PC-3 (cell line): ENCODE measurements at regions not wholly inside any gene's neighbourhood (a gene's known extent, or its start where the extent isn't known, plus 50 kb on each side); places are given as distances from the start of the nearest gene placed in this dataset.

Source experiments
- ATAC-seq: fragments of 200-7000 bp; cut with Tn5 transposase; 2 replicates; pipeline ENCODE4 v1.9.1; 2020; ENCODE audit warnings: mild to moderate bottlenecking, moderate library complexity
- BruUV-seq: library from RNA; stranded (reverse); fragments of 400-500 nt; replicated peaks from 2 replicates; lab custom pipeline; 2021; lab: Mats Ljungman, UMichigan
- CTCF ChIA-PET: fragments of 300-600 bp; sonication (Branson Sonifier 250); formaldehyde crosslinking; loops from one replicate; lab custom pipeline; 2022; ENCODE audit warnings: antibody characterized with exemption; lab: Charles Lee
- POLR2A ChIA-PET: fragments of 300-600 bp; sonication (Branson Sonifier 250); formaldehyde crosslinking; loops from one replicate; lab custom pipeline; 2022; ENCODE audit warnings: antibody characterized with exemption; ENCODE audit not compliant: unreplicated experiment; lab: Charles Lee
- DNase-seq: peaks from one replicate; pipeline ENCODE4 v3.0.0-alpha.2; 2015
- H2AFZ ChIP-seq: fragments of 300-600 bp; sonication (generic); 2 replicates; pipeline ENCODE4 v1.6.0; 2016; ENCODE audit warnings: antibody characterized with exemption, low read length
- H3F3A ChIP-seq: fragments of 300-600 bp; sonication (generic); one replicate; pipeline ENCODE4 v1.6.0; 2017; ENCODE audit warnings: antibody characterized with exemption, low read length, control low read depth, mild to moderate bottlenecking; ENCODE audit not compliant: unreplicated experiment
- H3K27ac ChIP-seq: fragments of 300-600 bp; sonication (generic); 2 replicates; pipeline ENCODE4 v1.5.1; 2016; ENCODE audit warnings: mild to moderate bottlenecking, low read length
- H3K27me3 ChIP-seq: fragments of 300-600 bp; sonication (generic); 2 replicates; pipeline ENCODE4 v1.6.1; 2016; ENCODE audit warnings: low read length, mixed read lengths
- H3K36me3 ChIP-seq: fragments of 300-600 bp; sonication (generic); 2 replicates; pipeline ENCODE4 v1.6.1; 2016; ENCODE audit warnings: low read depth, mixed run types, low read length, mixed read lengths
- H3K4me1 ChIP-seq: fragments of 300-600 bp; sonication (generic); 2 replicates; pipeline ENCODE4 v1.5.1; 2016; ENCODE audit warnings: low read length; ENCODE audit not compliant: insufficient read depth
- H3K4me2 ChIP-seq: fragments of 300-600 bp; sonication (generic); 2 replicates; pipeline ENCODE4 v1.6.0; 2016; ENCODE audit warnings: low read length
- H3K4me3 ChIP-seq: fragments of 300-600 bp; sonication (generic); 2 replicates; pipeline ENCODE4 v1.5.1; 2016; ENCODE audit warnings: mild to moderate bottlenecking, low read length, mixed read lengths
- H3K79me2 ChIP-seq: fragments of 300-600 bp; sonication (generic); 2 replicates; pipeline ENCODE4 v1.6.1; 2017; ENCODE audit warnings: low read length, mixed read lengths
- H3K9ac ChIP-seq: fragments of 300-600 bp; sonication (generic); 2 replicates; pipeline ENCODE4 v1.6.0; 2016; ENCODE audit warnings: mild to moderate bottlenecking, low read length
- H3K9me2 ChIP-seq: fragments of 300-600 bp; sonication (generic); replicated peaks from 2 replicates; pipeline ENCODE4 v1.6.1; 2016; ENCODE audit warnings: mixed run types, low read length, mixed read lengths
- H3K9me3 ChIP-seq: fragments of 300-600 bp; sonication (generic); 2 replicates; pipeline ENCODE4 v1.6.1; 2016; ENCODE audit warnings: low read length, mixed read lengths
- H4K20me1 ChIP-seq: fragments of 300-600 bp; sonication (generic); 2 replicates; pipeline ENCODE4 v1.6.1; 2016; ENCODE audit warnings: low read length, mixed read lengths
- EZH2 ChIP-seq: fragments of 300-600 bp; sonication (generic); IDR thresholded peaks from one replicate; pipeline ENCODE4 v1.6.1; 2017; ENCODE audit warnings: antibody characterized with exemption, mild to moderate bottlenecking, low read length; ENCODE audit not compliant: unreplicated experiment
- EZH2phosphoT487 ChIP-seq: fragments of 300-600 bp; sonication (generic); IDR thresholded peaks from 2 replicates; pipeline ENCODE4 v1.6.1; 2018; ENCODE audit warnings: mild to moderate bottlenecking, antibody characterized with exemption, low read length, borderline replicate concordance
- intact Hi-C: fragments of 100-400 bp; cut with micrococcal nuclease; formaldehyde crosslinking; loops from 2 replicates; pipeline ENCODE4 v1.9.0; 2023
- TF ChIP-seq, protein P1 (sequence below): fragments of 300-600 bp; sonication (generic); conservative IDR thresholded peaks from 2 replicates; pipeline ENCODE4 v1.5.1; 2017; ENCODE audit warnings: antibody characterized with exemption, low read depth, mild to moderate bottlenecking, low read length

DNA sequence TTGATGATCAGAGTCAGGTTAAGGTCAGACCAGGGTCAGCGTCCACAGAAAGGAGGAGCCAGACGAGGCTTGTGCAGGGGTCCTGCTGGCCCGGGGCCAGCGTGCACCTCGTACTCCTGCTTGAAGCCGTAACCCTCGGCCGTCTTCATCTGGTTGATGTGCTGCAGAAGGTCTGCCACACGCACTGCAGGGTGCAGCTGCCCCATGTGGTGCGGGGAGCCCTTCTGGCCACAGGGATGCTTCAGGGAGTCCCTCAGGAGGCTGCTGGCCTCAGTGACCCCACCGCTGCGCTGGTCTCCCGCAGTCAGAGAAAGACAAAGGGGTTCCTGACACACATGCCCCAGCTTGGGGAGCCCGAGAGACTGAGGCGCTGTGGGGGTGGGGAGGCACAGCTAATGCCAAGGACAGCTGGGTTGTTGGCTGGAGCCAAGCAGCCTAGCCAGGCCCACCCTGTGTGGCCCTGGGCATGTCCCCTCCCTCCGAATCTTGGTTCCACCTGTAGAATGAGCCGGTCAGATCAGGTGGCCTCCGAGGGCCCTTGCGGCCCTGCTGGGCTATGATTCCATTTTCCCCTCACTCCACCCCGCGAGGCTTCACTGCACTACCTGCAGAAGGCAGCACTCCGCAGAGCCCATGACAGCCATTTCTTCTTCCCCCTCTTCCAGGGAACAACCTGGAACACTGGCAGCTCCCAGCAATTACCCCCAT lies 251.9 kb downstream of the PTPRU start:
- TF ChIP-seq, protein P1, sequence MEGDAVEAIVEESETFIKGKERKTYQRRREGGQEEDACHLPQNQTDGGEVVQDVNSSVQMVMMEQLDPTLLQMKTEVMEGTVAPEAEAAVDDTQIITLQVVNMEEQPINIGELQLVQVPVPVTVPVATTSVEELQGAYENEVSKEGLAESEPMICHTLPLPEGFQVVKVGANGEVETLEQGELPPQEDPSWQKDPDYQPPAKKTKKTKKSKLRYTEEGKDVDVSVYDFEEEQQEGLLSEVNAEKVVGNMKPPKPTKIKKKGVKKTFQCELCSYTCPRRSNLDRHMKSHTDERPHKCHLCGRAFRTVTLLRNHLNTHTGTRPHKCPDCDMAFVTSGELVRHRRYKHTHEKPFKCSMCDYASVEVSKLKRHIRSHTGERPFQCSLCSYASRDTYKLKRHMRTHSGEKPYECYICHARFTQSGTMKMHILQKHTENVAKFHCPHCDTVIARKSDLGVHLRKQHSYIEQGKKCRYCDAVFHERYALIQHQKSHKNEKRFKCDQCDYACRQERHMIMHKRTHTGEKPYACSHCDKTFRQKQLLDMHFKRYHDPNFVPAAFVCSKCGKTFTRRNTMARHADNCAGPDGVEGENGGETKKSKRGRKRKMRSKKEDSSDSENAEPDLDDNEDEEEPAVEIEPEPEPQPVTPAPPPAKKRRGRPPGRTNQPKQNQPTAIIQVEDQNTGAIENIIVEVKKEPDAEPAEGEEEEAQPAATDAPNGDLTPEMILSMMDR = no peak
- TF ChIP-seq EZH2 = no peak
- no peak for TF ChIP-seq EZH2phosphoT487
- intact Hi-C loops = no loop called here
- H3K9me3 ChIP-seq = no peaks in the 10 kb centered on the region
- no peak overlapping the region for H3K9ac ChIP-seq
- H3F3A ChIP-seq = no peaks in the 10 kb centered on the region
- H2AFZ ChIP-seq = no peak overlapping the region
- ChIA-PET CTCF (no interaction called here), POLR2A (interaction anchor here (0.6 kb wide), 1 partner anchor 224 kb away, joined by 5 read pairs; no protein-coding TSS in a partner anchor)
- ATAC-seq (no peak), DNase-seq (no peak)
- H3K27ac ChIP-seq = no peak overlapping the region
- BruUV-seq = no TSS peak
- no peaks in the 10 kb centered on the region for H3K79me2 ChIP-seq
- H4K20me1 ChIP-seq = no peaks in the 10 kb centered on the region
- peaks cover 4% of the 10 kb centered on the region; the same call in 1 of the 2 replicates for H3K27me3 ChIP-seq
- no peaks in the 10 kb centered on the region for H3K4me1 ChIP-seq
- no peak overlapping the region for H3K4me3 ChIP-seq
- no peak overlapping the region for H3K4me2 ChIP-seq
- H3K36me3 ChIP-seq = no peaks in the 10 kb centered on the region
- no peaks in the 10 kb centered on the region for H3K9me2 ChIP-seq

DNA sequence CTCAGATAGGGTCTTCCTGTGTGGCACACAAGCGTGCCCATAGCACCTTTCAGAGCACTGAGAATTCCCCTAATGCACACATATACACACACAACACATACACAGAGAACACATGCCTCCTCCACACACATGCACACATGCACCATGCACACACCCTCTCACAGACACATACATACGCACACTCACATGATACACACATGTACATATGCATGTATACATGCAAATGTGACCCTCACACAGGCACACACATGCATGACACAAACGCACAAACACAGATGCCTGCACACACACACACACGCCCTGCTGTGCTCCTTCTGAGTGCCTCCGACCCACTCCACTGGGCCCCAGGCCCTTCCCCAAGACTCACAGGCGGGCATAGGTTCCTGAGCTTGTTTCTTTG lies 251.0 kb downstream of the PTPRU start:
- ATAC-seq (no peak), DNase-seq (no peak)
- intact Hi-C loops = no loop called here
- H2AFZ ChIP-seq = no peak overlapping the region
- H3K27ac ChIP-seq = no peak overlapping the region
- no peak overlapping the region for H3K4me2 ChIP-seq
- no peak for TF ChIP-seq EZH2
- TF ChIP-seq, protein P1 = no peak
- no peak for TF ChIP-seq EZH2phosphoT487
- BruUV-seq = no TSS peak
- CTCF ChIA-PET = no interaction called here
- no peaks in the 10 kb centered on the region for H3K4me1 ChIP-seq
- no peaks in the 10 kb centered on the region for H3F3A ChIP-seq
- H3K9ac ChIP-seq = no peak overlapping the region
- H4K20me1 ChIP-seq = no peaks in the 10 kb centered on the region
- no peaks in the 10 kb centered on the region for H3K79me2 ChIP-seq
- H3K9me2 ChIP-seq = no peaks in the 10 kb centered on the region
- no peaks in the 10 kb centered on the region for H3K36me3 ChIP-seq
- peaks cover 9% of the 10 kb centered on the region for H3K27me3 ChIP-seq
- POLR2A ChIA-PET = interaction anchor here (0.6 kb wide), 1 partner anchor 223 kb away, joined by 5 read pairs; no protein-coding TSS in a partner anchor
- H3K9me3 ChIP-seq = no peaks in the 10 kb centered on the region
- no peak overlapping the region for H3K4me3 ChIP-seq
